ENCODE measurements at regions not wholly inside any gene's neighbourhood (a gene's known extent, or its start where the extent isn't known, plus 50 kb on each side); places are given as distances from the start of the nearest gene placed in this dataset.

DNA sequence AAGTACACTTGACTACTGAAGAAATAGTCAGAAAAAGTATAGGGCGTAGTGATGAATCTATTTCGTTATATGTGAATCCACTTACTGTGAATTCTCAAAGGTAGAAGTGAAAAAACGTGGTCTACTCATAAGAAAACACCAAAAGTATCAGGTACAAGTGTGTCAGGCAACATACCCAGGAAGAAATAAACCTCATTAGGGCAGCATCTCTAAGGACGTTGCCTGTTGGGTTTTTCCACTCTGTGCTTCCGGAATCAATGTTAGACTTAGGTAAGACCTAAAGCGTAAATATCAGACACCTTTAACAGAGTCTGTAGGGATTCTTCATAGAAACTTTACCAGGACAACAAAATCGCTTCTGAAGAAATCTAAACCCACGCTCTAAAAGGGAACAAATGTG, 607.2 kb upstream of the EPHA7 start:
- no peak for TF ChIP-seq CTCF (IDR thresholded peaks at IDR 0.05; ENCODE audit: low read length)
- no peak for TF ChIP-seq EZH2 (optimal IDR thresholded peaks at IDR 0.05; ENCODE audit: low read depth, low read length)
- no peak for TF ChIP-seq EZH2phosphoT487 (IDR thresholded peaks at IDR 0.05; ENCODE audit: low read length)

All from MM.1S (cell line).